Left ventricle myocardium inferior (tissue), 1 donor: ENCODE measurements at regions not wholly inside any gene's neighbourhood (a gene's known extent, or its start where the extent isn't known, plus 50 kb on each side); places are given as distances from the start of the nearest gene placed in this dataset.
A peak's percentile ranks its signal among the peaks of the same experiment; 100 is the strongest.

Experiments
- DNase-seq: peaks from one replicate; pipeline ENCODE4 v3.0.0-alpha.2; 2020
- H3K27ac ChIP-seq: fragments of 200-600 bp; replicated peaks from 2 replicates; pipeline ENCODE4 v1.8.0; 2021
- H3K27me3 ChIP-seq: fragments of 200-600 bp; 2 replicates; pipeline ENCODE4 v1.8.0; 2021; ENCODE audit warnings: low read depth
- H3K36me3 ChIP-seq: fragments of 200-600 bp; 2 replicates; pipeline ENCODE4 v1.8.0; 2021
- H3K4me1 ChIP-seq: fragments of 200-600 bp; 2 replicates; pipeline ENCODE4 v1.8.0; 2021
- H3K4me3 ChIP-seq: fragments of 200-600 bp; 2 replicates; pipeline ENCODE4 v1.8.0; 2021; ENCODE audit warnings: mild to moderate bottlenecking, moderate library complexity
- H3K9me3 ChIP-seq: fragments of 200-600 bp; replicated peaks from 2 replicates; pipeline ENCODE4 v1.8.0; 2021
- CTCF ChIP-seq: fragments of 200-600 bp; IDR thresholded peaks from 2 replicates; pipeline ENCODE4 v1.8.0; 2021; ENCODE audit warnings: antibody characterized with exemption, mild to moderate bottlenecking, borderline replicate concordance
- intact Hi-C: fragments of 100-400 bp; cut with micrococcal nuclease; formaldehyde crosslinking; loops from one replicate; pipeline ENCODE4 v1.11.0; 2022
- donor health status: DM: no; HTN: yes; CAD: no; lungs with severe emphysema.

- Histone ChIP-seq H3K4me1 (peaks cover 21% of the 10 kb centered on the region), H3K27ac (no peak overlapping the region), H3K4me3 (no peak overlapping the region), H3K9me3 (no peaks in the 10 kb centered on the region), H3K36me3 (no peaks in the 10 kb centered on the region), H3K27me3 (no peaks in the 10 kb centered on the region)
- intact Hi-C loops: no loop called here
- no peak for TF ChIP-seq CTCF
- DNase-seq: no peak
Observed at GRCh38 chr7:96415293-96415940, 93.5 kb upstream of the SLC25A13 start.

GRCh38 chr7:96414931-96415292 is 93.0 kb upstream of the SLC25A13 start:
- Histone ChIP-seq H3K27me3 (no peaks in the 10 kb centered on the region), H3K4me3 (no peak overlapping the region), H3K9me3 (no peaks in the 10 kb centered on the region), H3K4me1 (peaks cover 26% of the 10 kb centered on the region), H3K27ac (no peak overlapping the region), H3K36me3 (no peaks in the 10 kb centered on the region)
- TF ChIP-seq CTCF: peak; percentile 69
- intact Hi-C loops: no loop called here
- no peak for DNase-seq

- intact Hi-C loops: no loop called here
- peak overlapping the region; percentile 17 for H3K27ac ChIP-seq
Observed at GRCh38 chr7:96410126-96410839, 88.4 kb upstream of the SLC25A13 start.

GRCh38 chr7:96408881-96409280 is 87.0 kb upstream of the SLC25A13 start:
- Histone ChIP-seq H3K9me3 (no peaks in the 10 kb centered on the region), H3K4me1 (peaks cover 12% of the 10 kb centered on the region), H3K27ac (no peak overlapping the region), H3K4me3 (no peak overlapping the region), H3K27me3 (no peaks in the 10 kb centered on the region), H3K36me3 (no peaks in the 10 kb centered on the region)
- intact Hi-C loops: no loop called here
- DNase-seq: no peak
- TF ChIP-seq CTCF: no peak

More at GRCh38 chr7:96410126-96410839, 88.4 kb upstream of the SLC25A13 start:
- Histone ChIP-seq H3K36me3 (no peaks in the 10 kb centered on the region), H3K9me3 (no peaks in the 10 kb centered on the region), H3K4me1 (peaks cover 12% of the 10 kb centered on the region), H3K27me3 (no peaks in the 10 kb centered on the region), H3K4me3 (no peak overlapping the region)
- DNase-seq: no peak
- TF ChIP-seq CTCF: no peak

- Histone ChIP-seq H3K4me3 (no peak overlapping the region), H3K36me3 (no peaks in the 10 kb centered on the region), H3K27me3 (no peaks in the 10 kb centered on the region), H3K4me1 (peaks cover 12% of the 10 kb centered on the region), H3K9me3 (no peaks in the 10 kb centered on the region), H3K27ac (no peak overlapping the region)
- TF ChIP-seq CTCF: no peak
- no peak for DNase-seq
- intact Hi-C loops: no loop called here
Observed at GRCh38 chr7:96407427-96407826, 85.5 kb upstream of the SLC25A13 start.
